PC-3 (cell line): ENCODE measurements at regions not wholly inside any gene's neighbourhood (a gene's known extent, or its start where the extent isn't known, plus 50 kb on each side); places are given as distances from the start of the nearest gene placed in this dataset.

Experiments
- CTCF ChIP-seq: fragments of 300-600 bp; sonication (generic); conservative IDR thresholded peaks from 2 replicates; pipeline ENCODE4 v1.5.1; 2017; ENCODE audit warnings: antibody characterized with exemption, low read depth, mild to moderate bottlenecking, low read length
- EZH2 ChIP-seq: fragments of 300-600 bp; sonication (generic); IDR thresholded peaks from one replicate; pipeline ENCODE4 v1.6.1; 2017; ENCODE audit warnings: antibody characterized with exemption, mild to moderate bottlenecking, low read length; ENCODE audit not compliant: unreplicated experiment
- EZH2phosphoT487 ChIP-seq: fragments of 300-600 bp; sonication (generic); IDR thresholded peaks from 2 replicates; pipeline ENCODE4 v1.6.1; 2018; ENCODE audit warnings: mild to moderate bottlenecking, antibody characterized with exemption, low read length, borderline replicate concordance

- TF ChIP-seq CTCF (no peak), EZH2 (no peak), EZH2phosphoT487 (no peak)
Observed at GRCh38 chr10:53162856-53163255, 390.3 kb upstream of the MBL2 start.
